DND-41 (cell line): ENCODE measurements at regions not wholly inside any gene's neighbourhood (a gene's known extent, or its start where the extent isn't known, plus 50 kb on each side); places are given as distances from the start of the nearest gene placed in this dataset.

Experiments
- CTCF ChIP-seq: IDR thresholded peaks from 2 replicates; pipeline ENCODE4 v1.5.1; 2012; ENCODE audit warnings: borderline replicate concordance, low read length, moderate library complexity, mild to moderate bottlenecking; ENCODE audit not compliant: poor library complexity, severe bottlenecking; ENCODE audit errors: extremely low read depth
- EZH2 ChIP-seq: IDR thresholded peaks from 3 replicates; pipeline ENCODE4 v1.6.1; 2012; ENCODE audit warnings: borderline replicate concordance, low read depth, mild to moderate bottlenecking, moderate library complexity, low read length, inconsistent platforms; ENCODE audit not compliant: severe bottlenecking

- TF ChIP-seq CTCF (no peak), EZH2 (no peak)
Measured at GRCh38 chr2:34204560-34204959, 605.5 kb upstream of the FAM98A start.
